C4-2B (cell line): ENCODE measurements at regions not wholly inside any gene's neighbourhood (a gene's known extent, or its start where the extent isn't known, plus 50 kb on each side); places are given as distances from the start of the nearest gene placed in this dataset.

Experiments used
- ZFX ChIP-seq: fragments of 450-650 bp; IDR thresholded peaks from 2 replicates; pipeline ENCODE4 v1.6.1; 2017
- TF ChIP-seq, protein P1 (sequence below): fragments of 450-650 bp; conservative IDR thresholded peaks from 2 replicates; pipeline ENCODE4 v1.5.1; 2017; ENCODE audit warnings: mild to moderate bottlenecking

DNA sequence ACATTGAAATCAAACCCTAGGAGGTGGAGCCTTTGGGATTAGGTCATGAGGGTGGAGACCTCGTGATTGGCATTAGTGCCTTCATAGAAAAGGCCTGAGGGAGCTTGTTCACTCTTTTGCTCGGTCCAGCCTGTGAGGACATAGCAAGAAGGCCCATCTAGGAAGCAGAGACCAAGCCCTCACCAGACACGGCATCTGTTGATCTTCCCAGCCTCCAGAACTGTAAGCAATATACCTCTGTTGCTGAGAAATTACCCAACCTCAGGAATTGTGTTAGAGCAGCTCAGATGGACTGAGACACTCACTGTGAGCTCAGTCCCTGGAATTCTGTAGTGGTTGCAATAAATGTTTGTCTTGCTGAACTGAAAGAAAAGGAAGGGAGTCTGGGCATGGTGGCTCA is 116.2 kb upstream of the MAP1LC3B2 start:
- TF ChIP-seq, protein P1, sequence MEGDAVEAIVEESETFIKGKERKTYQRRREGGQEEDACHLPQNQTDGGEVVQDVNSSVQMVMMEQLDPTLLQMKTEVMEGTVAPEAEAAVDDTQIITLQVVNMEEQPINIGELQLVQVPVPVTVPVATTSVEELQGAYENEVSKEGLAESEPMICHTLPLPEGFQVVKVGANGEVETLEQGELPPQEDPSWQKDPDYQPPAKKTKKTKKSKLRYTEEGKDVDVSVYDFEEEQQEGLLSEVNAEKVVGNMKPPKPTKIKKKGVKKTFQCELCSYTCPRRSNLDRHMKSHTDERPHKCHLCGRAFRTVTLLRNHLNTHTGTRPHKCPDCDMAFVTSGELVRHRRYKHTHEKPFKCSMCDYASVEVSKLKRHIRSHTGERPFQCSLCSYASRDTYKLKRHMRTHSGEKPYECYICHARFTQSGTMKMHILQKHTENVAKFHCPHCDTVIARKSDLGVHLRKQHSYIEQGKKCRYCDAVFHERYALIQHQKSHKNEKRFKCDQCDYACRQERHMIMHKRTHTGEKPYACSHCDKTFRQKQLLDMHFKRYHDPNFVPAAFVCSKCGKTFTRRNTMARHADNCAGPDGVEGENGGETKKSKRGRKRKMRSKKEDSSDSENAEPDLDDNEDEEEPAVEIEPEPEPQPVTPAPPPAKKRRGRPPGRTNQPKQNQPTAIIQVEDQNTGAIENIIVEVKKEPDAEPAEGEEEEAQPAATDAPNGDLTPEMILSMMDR: no peak
- no peak for TF ChIP-seq ZFX
